Mesenteric fat pad (tissue), 1 donor: ENCODE measurements at regions not wholly inside any gene's neighbourhood (a gene's known extent, or its start where the extent isn't known, plus 50 kb on each side); places are given as distances from the start of the nearest gene placed in this dataset.
"Not testable (repeated sequence)": the region's sequence is repeated elsewhere in the genome, so short reads cannot be mapped to it uniquely, and the experiment has no call there.

Experiments used
- DNase-seq: peaks from one replicate; pipeline ENCODE4 v3.0.0-alpha.2; 2020; ENCODE audit warnings: low spot score
- donor health status: DM: yes; HTN: yes; CAD: no.

- DNase-seq = no peak
Measured at GRCh38 chr9:108417726-108418125, 438.1 kb downstream of the ACTL7B start.

DNA sequence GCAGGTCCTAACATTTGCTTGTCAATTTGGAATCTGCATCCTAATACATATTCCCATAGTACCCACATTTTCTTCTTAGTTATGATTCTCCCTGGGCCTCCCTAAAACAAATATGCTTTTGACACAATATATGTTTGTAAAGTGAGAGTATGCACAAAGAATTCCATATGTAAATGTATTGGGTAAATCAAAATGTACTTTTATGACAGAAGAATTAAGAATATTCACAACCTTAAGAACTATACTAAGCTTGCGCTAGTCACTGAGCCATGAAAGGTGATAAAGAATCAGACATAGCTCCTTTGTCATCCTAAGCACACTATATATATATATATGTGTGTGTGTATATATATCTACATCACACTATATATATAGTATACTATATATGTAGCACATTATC, 438.5 kb downstream of the ACTL7B start:
- no peak for DNase-seq

GRCh38 chr9:108416324-108416723, 439.5 kb downstream of the ACTL7B start:
- no peak for DNase-seq

- no peak for DNase-seq
Measured at GRCh38 chr9:108413809-108414208, 442.0 kb downstream of the ACTL7B start.

- no peak for DNase-seq
Measured at GRCh38 chr9:108412755-108413154, 443.0 kb downstream of the ACTL7B start.

- no peak for DNase-seq
Measured at GRCh38 chr9:108411632-108412031, 444.2 kb downstream of the ACTL7B start.

DNA sequence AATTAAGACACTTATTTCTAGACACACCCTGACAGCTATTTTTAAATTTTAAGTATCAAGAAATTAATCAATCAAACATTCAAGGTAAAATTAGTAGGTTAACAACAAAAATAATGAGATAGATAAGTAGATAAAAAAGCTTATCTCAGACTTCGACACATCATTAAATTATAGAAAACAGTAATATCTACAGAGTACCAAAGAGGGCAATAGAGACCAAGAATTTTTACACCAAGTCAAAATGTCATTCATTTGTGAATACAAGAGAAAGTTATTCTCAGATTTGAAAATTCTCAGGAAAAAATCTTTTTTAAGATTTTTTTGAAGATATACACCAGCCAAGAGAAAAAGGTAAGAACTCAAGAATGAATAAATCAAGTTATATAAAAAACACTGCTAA, 445.6 kb downstream of the ACTL7B start:
- no peak for DNase-seq

DNA sequence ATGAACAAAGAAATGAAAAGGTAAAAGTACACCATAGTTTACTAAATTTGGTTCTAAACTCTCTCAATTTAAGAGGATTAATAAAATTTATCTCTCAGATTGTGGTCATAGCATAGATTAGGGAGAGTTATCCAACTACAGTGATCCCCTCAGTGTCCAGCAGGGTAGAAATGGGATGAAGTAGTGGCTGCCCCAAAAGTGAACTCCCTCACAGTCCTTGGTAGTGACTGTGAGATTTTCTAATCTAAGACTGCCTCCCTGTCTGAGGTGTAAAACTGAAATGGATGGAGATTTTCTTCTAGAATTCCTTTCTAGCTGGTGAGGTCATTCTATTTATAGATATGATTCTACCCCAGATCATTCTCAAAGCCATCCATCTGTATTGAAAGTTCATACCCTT, 455.5 kb downstream of the ACTL7B start:
- no peak for DNase-seq

DNA sequence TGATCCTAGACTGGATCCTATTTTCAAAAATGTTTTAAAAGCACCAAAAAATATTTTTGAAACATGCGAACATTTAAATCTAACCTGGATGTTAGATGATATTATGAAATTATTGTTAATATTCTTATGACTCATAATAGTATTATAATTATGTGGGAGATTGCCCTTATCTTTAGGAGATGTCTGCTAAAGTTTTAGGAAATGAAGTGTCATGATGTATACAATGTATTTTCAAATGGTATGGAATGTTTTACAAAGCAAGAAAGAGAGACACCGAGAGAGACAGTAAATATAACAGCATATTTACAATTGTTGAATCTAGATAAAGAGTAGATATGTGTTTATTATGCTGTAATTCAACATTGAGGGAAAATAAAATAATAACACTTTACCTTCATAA, 455.9 kb downstream of the ACTL7B start:
- no peak for DNase-seq

DNA sequence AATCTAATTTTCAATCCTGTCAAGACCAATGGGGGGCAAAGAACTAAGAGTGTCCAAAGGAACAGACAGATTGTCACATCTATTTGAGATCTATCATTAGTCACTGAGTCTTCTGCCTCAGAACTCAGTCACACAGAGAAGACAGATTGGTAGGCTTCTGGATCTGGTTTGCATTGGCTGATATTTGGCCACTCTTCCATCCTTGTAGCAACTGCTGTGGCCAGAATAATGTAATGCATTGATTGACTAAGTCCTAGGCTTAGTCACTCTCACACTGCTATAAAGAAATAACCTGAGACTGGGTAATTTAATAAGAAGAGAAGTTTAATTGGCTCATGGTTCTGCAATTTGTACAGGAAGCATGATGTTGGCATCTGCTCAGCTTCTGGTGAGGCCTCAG, 458.5 kb downstream of the ACTL7B start:
- DNase-seq = no peak

DNA sequence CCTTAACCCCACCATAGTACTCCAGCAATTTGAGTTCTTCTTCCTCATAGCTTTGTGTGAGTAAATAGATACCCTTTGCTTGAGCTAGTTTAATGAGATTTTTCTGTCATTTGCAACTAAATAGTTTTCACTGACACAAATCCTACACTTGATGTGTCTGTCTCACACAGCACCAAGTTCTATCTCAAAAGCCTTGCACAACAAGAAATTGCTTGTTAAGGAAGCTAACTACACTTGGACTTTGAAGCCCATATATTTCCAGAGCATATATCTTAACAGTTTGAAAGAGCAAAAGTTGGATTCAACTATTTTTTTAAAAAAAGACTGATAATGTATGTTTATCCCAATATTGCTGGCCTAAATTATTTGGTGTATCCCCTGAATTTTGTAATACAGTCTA, 459.2 kb downstream of the ACTL7B start:
- DNase-seq = no peak

DNA sequence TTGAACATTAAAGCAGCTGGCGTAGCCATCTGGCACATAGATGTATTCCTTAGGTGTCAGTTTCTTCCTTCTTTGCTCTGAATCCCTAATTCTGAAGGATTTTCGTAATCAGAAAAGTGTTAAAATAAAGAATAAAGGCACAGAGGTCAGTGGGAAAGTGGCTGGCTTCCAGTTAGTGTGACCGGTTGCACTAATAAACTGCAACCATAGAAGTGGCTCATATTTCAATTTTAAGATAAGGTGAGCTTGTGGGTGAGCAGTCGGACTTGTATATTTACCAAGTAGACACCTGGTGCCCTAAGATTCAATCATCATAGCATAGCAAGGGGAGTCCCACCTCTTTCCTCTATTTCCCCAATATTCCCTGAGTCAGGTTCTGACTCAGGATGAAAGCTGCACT, 459.6 kb downstream of the ACTL7B start:
- DNase-seq = no peak

GRCh38 chr9:108395421-108395820, 460.4 kb downstream of the ACTL7B start:
- no peak for DNase-seq

DNA sequence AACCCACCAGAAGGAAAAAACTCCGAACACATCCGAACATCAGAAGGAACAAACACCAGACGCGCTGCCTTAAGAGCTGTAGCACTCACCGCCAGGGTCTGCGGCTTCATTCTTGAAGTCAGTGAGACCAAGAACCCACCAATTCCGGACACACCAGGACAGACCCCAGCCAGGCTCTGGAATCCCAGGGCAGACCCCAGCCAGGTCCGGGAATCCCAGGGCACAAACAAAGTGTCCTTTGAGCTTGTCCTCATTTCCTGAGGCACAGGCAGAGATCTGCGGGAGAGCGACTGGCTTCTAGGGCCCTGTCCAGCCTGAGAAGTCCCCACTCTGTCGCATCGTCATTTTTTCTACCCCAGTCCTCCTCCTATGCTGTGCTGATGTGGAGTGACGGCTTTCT, 461.1 kb downstream of the ACTL7B start:
- DNase-seq = no peak

DNA sequence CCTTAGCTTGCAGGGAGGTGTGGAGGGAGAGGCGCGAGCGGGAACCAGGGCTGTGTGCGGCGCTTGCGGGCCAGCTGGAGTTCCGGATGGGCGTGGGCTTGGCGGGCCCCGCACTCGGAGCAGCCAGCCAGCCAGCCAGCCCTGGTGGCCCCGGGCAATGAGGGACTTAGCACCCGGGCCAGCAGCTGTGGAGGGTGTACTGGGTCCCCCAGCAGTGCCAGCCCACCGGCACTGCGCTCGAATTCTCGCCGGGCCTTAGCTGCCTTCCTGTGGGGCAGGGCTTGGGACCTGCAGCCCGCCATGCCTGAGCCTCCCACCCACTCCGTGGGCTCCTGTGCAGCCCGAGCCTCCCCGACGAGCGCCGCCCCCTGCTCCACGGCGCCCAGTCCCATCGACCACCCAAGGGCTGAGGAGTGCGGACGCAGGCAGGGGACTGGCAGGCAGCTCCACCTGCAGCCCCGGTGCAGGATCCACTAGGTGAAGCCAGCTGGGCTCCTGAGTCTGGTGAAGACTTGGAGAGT, 462.2 kb downstream of the ACTL7B start:
- not testable (repeated sequence) for DNase-seq

DNA sequence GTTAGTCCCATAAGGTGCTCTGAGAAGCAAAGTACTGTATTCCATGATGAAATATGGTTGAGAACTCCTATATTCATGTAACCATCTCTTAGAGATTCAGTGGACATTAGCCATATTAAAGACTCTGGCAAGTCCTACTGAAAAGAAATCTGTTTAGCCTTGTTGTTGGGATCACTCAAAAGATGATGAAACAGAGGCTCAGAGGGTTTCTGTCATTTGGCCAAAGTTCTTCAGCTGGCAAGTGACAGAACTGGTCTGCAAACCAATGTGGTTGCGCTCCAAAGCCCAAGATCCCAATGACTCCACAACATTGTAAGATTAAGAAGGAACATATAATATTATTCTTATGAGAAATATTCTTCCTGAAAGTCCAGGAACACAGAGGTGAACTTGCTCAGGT, 462.9 kb downstream of the ACTL7B start:
- DNase-seq = no peak

GRCh38 chr9:108389056-108389455, 466.7 kb downstream of the ACTL7B start:
- no peak for DNase-seq

- DNase-seq = no peak
Measured at GRCh38 chr9:108386859-108387384, 468.9 kb downstream of the ACTL7B start.

DNA sequence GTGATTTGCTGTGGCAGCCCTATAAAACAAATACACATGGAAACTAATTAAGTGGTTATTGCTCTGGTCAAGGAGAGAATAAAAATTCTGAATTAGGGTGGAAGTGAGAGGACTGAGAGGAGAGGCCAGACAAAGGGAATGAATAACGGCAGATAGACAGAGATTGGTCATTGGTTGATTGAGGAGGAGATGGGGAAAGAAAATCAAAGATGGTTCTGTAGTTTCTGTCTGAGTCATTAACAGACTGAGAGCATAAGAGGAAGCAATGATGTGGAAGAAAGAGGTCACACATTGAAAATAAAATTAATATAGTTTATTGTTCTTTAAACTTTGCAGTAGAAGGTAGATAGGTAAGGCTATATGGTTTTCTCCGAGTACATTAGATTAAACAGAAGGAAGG, 469.8 kb downstream of the ACTL7B start:
- DNase-seq = no peak

DNA sequence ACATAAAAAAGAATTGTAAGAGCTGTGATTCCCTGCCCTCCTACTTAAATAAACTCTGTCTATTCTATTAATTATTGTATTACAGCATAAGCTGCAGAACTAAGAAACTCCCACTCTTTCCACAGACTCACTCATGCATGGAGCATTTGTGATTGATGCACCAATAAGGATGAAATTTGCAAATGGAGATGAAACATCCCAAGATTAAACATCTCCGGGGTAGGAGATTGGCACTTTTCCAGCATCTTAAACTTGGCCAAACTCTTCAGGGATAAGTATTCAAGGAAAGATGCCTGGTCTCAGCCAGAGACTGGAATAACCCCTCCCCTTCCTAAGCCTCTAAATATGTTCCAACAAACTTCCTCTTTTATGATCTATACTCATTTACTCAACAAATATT, 472.0 kb downstream of the ACTL7B start:
- DNase-seq = no peak

DNA sequence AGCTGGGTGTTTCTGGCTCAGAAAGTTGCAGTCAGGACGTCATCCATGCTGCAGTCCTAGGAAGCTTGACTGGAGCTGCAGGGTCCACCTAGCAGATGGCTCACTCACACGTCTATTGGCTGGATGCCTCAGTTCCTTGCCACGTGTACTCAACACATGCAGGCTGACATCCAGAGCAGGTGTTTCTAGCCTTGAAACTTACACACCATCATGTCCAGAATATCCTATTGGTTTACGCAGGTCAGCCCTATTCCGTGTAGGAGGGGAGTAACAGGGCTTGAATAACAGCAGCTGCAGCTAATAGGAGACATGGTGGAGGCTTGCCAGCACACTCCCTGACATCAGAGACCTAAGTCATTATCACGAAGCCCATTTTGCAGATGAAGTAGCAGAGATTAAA, 473.5 kb downstream of the ACTL7B start:
- no peak for DNase-seq

DNA sequence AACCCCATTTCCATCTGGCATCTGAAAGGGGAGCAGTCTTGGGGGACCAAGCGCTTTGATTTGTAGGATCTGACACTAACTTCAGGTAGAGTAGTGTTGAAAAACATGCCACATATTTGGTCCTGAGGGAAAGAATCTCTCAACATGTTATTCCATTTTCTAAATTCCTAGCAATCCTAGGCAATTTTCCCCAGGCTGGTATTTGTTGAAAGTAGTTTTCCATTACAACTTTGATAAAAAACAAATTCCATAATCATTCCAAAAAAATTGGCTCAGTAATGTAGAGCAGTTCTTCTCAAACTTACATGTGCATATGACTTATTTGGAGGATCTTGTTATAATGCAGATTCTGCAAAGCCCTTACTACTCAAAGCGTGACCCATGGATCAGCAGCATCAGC, 477.9 kb downstream of the ACTL7B start:
- no peak for DNase-seq

- no peak for DNase-seq
Measured at GRCh38 chr9:108377382-108377781, 478.4 kb downstream of the ACTL7B start.

- no peak for DNase-seq
Measured at GRCh38 chr9:108376140-108376539, 479.6 kb downstream of the ACTL7B start.
